Breast epithelium (tissue), 4 donors: ENCODE measurements at regions not wholly inside any gene's neighbourhood (a gene's known extent, or its start where the extent isn't known, plus 50 kb on each side); places are given as distances from the start of the nearest gene placed in this dataset.

Experiments used
- DNase-seq, 2 donors: peaks; one replicate each; pipeline ENCODE4 v3.0.0-alpha.2; 2019; ENCODE audit warnings: low spot score in 2 of 2
- H3K27ac ChIP-seq, 2 donors: fragments of 200-600 bp; sonication (generic) in 1 of 2; one replicate each; pipeline ENCODE4 v1.5.1; 2016 to 2019; ENCODE audit warnings: mild to moderate bottlenecking in 1 of 2
- H3K27me3 ChIP-seq, 2 donors: fragments of 200-600 bp; sonication (generic) in 1 of 2; one replicate each; pipeline versions ENCODE4 v1.5.1 to v1.6.0; 2017 to 2019; ENCODE audit warnings: control low read depth in 1 of 2, mild to moderate bottlenecking in 1 of 2
- H3K36me3 ChIP-seq: fragments of 200-600 bp; one replicate; pipeline ENCODE4 v1.5.1; 2019
- H3K4me1 ChIP-seq, 2 donors: fragments of 200-600 bp; sonication (generic); one replicate each; pipeline ENCODE4 v1.5.1; 2016 to 2019; ENCODE audit warnings: control low read depth in 1 of 2
- H3K4me3 ChIP-seq, 3 donors: fragments of 200-600 bp; sonication (generic); 1 replicate in 2 of 3; 2 replicates in 1 of 3; pipeline ENCODE4 v1.5.1; 2016 to 2019; ENCODE audit warnings: mild to moderate bottlenecking in 3 of 3, moderate library complexity in 2 of 3
- H3K9me3 ChIP-seq, 2 donors: fragments of 200-600 bp; sonication (generic) in 1 of 2; one replicate each; pipeline ENCODE4 v1.5.1; 2016 to 2019; ENCODE audit warnings: control low read depth in 1 of 2
- POLR2A ChIP-seq: fragments of 450-650 bp; IDR thresholded peaks from one replicate; pipeline ENCODE4 v1.6.1; 2016; ENCODE audit warnings: antibody characterized with exemption, mild to moderate bottlenecking, moderate library complexity
- POLR2AphosphoS5 ChIP-seq, 3 donors: sonication (generic); formaldehyde crosslinking; IDR thresholded peaks; one replicate each; pipeline ENCODE4 v1.6.1; 2017; ENCODE audit warnings: antibody characterized with exemption in 3 of 3
- intact Hi-C: fragments of 100-400 bp; cut with DNase I; formaldehyde crosslinking; loops from one replicate; pipeline ENCODE4 v1.15.1; 2023; ENCODE audit warnings: low total_unique reads
- TF ChIP-seq, protein P1 (sequence below), 3 donors: fragments of 450-650 bp; IDR thresholded peaks; one replicate each; pipeline ENCODE4 v1.5.1; 2016 to 2017; ENCODE audit warnings: antibody characterized with exemption in 3 of 3, mild to moderate bottlenecking in 3 of 3, moderate library complexity in 3 of 3

DNA sequence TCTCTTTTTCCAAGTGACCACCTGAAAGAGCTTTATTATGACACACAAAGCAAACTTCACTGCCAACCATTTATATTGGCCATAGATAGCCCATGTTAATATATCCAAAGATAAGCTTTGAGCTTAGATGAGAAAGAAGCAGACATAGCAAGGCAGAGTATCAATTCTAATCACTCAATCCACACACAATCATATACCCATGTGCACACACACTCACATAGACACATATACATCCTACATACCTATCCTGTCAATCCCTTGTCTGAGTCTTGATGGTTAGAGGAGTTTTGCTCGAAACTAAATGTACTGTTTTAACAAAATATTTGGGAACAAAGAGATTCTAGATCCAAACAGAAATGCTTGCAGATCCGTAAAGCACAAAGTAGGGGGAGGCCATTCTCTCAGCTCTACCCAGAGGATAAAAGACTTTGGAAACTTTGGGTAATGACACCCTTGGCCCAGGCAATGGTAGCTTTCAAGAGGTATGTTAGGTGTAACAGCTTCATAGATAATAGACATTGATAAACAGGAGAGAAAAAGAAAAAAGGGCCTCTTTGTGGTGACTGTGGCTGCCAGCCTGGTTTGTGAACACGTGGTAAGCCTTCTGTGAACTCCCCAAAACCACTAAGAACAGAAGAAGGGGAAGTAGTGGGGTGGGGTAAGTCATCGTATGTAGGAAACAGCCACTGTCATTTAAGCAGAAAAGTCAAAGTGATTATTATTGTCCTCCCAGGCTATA lies 121.6 kb downstream of the TLR4 start:
- Histone ChIP-seq H3K36me3 (no peaks in the 10 kb centered on the region), H3K27ac (no peak overlapping the region), H3K9me3 (no peaks in the 10 kb centered on the region), H3K4me1 (no peaks in the 10 kb centered on the region), H3K4me3 (no peak overlapping the region), H3K27me3 (no peaks in the 10 kb centered on the region)
- TF ChIP-seq POLR2A (no peak), POLR2AphosphoS5 (IDR thresholded peaks at IDR 0.05) (no peak)
- TF ChIP-seq, protein P1, sequence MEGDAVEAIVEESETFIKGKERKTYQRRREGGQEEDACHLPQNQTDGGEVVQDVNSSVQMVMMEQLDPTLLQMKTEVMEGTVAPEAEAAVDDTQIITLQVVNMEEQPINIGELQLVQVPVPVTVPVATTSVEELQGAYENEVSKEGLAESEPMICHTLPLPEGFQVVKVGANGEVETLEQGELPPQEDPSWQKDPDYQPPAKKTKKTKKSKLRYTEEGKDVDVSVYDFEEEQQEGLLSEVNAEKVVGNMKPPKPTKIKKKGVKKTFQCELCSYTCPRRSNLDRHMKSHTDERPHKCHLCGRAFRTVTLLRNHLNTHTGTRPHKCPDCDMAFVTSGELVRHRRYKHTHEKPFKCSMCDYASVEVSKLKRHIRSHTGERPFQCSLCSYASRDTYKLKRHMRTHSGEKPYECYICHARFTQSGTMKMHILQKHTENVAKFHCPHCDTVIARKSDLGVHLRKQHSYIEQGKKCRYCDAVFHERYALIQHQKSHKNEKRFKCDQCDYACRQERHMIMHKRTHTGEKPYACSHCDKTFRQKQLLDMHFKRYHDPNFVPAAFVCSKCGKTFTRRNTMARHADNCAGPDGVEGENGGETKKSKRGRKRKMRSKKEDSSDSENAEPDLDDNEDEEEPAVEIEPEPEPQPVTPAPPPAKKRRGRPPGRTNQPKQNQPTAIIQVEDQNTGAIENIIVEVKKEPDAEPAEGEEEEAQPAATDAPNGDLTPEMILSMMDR (IDR thresholded peaks at IDR 0.05), result no peak
- DNase-seq, result no peak
- intact Hi-C loops, result loop anchor here (5.0 kb wide), 1 partner anchor 767 kb away; no protein-coding TSS in a partner anchor

DNA sequence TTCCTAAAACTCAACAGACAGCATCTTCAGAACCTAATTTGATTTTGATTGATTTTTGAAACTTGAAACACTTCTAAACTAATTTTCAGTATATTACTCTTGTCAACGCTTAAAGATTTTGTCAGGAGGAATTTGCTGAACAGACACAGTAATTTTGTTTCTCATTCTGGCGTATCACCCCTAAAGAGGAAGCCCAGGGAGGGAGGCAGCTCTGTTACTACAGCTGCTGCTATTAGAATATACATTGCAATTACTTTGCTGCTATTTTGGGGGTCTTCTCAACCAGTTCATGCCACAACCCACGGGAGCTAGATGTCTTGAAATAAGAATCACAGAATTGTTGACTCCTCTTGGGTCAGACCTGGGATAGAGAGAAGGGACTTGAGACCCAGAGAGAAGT lies 122.6 kb downstream of the TLR4 start:
- intact Hi-C loops, result loop anchor here (5.0 kb wide), 1 partner anchor 765 kb away; no protein-coding TSS in a partner anchor
- H3K9me3 ChIP-seq, result no peaks in the 10 kb centered on the region
- no peak overlapping the region for H3K4me3 ChIP-seq
- TF ChIP-seq POLR2AphosphoS5 (IDR thresholded peaks at IDR 0.05), result no peak
- TF ChIP-seq, protein P1 (IDR thresholded peaks at IDR 0.05), result no peak
- no peak for TF ChIP-seq POLR2A
- no peaks in the 10 kb centered on the region for H3K4me1 ChIP-seq
- no peak for DNase-seq
- H3K27ac ChIP-seq, result no peak overlapping the region
- no peaks in the 10 kb centered on the region for H3K36me3 ChIP-seq
- H3K27me3 ChIP-seq, result no peaks in the 10 kb centered on the region

DNA sequence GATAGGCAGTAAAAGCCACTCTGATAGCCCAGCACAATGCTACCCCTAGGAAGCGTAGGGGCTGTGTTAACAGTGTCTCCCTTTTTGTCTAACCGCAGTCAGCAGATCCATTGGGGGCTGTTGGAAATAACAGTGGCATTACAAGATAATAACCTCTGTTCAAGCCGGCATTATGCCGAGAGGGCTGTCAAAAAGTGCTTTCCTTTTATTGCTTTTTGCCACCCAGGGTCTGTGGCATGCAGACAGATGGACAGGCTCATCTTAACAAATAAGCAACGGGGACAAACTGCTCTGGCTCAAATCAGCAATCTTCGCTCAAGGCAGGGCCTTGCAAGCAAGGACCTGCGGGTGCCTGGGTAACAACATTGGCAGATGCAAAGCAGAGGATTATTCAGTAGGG lies 123.3 kb downstream of the TLR4 start:
- TF ChIP-seq, protein P1 (IDR thresholded peaks at IDR 0.05), result no peak
- H3K4me1 ChIP-seq, result no peaks in the 10 kb centered on the region
- no peak overlapping the region for H3K27ac ChIP-seq
- no peaks in the 10 kb centered on the region for H3K9me3 ChIP-seq
- no peaks in the 10 kb centered on the region for H3K27me3 ChIP-seq
- no peaks in the 10 kb centered on the region for H3K36me3 ChIP-seq
- no peak overlapping the region for H3K4me3 ChIP-seq
- no peak for DNase-seq
- intact Hi-C loops, result loop anchor here (5.0 kb wide), 1 partner anchor 765 kb away; no protein-coding TSS in a partner anchor

DNA sequence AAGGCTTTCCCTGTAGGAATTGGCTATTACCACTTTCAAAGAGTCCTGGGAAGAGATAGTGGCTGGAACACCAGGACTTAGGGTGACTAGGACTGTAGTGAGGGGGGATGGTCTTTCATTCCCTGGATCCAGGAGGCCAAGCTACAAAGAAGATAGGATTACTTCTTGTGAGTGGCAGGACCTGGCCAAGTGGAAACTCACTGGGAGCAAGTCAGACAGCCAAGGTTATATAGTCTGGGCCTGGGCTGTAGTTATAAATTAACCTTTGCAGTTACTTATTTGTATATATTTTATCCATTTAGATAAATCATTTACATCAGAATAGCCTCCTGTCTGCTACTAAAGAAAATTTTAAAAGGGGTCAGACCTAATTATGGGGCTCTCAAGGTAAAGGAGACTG lies 124.3 kb downstream of the TLR4 start:
- Histone ChIP-seq H3K4me3 (no peak overlapping the region), H3K36me3 (no peaks in the 10 kb centered on the region), H3K9me3 (no peaks in the 10 kb centered on the region), H3K4me1 (no peaks in the 10 kb centered on the region), H3K27ac (no peak overlapping the region), H3K27me3 (no peaks in the 10 kb centered on the region)
- DNase-seq, result no peak
- intact Hi-C loops, result loop anchor here (5.0 kb wide), 1 partner anchor 764 kb away; no protein-coding TSS in a partner anchor
- TF ChIP-seq, protein P1 (IDR thresholded peaks at IDR 0.05), result no peak
- no peak for TF ChIP-seq POLR2A
- no peak for TF ChIP-seq POLR2AphosphoS5 (IDR thresholded peaks at IDR 0.05)

DNA sequence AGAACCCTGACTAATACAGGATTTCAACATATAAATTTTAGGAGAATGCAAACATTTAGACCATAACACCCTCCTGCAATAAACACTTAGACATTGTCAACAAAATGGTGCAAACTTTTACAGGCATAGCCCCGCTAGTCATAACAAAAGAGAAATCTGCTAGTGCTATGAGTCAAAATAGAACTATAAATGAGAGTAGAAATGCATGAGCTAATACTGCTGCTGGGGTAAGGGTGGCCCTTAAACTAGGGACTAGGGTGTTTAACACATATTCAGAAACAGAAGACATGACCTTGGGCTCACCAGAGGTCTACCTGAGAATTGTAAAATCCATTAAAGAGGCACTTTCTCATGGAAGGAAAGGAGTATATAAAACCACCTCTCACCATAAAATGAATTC lies 131.6 kb downstream of the TLR4 start:
- H3K9me3 ChIP-seq, result no peaks in the 10 kb centered on the region
- no peaks in the 10 kb centered on the region for H3K4me1 ChIP-seq
- no peak overlapping the region for H3K27ac ChIP-seq
- no peak for DNase-seq
- no peaks in the 10 kb centered on the region for H3K36me3 ChIP-seq
- H3K4me3 ChIP-seq, result no peak overlapping the region
- intact Hi-C loops, result no loop called here
- H3K27me3 ChIP-seq, result no peaks in the 10 kb centered on the region
- TF ChIP-seq POLR2AphosphoS5 (IDR thresholded peaks at IDR 0.05), result no peak
- no peak for TF ChIP-seq POLR2A
- TF ChIP-seq, protein P1 (IDR thresholded peaks at IDR 0.05), result no peak
